Spleen (tissue), 11 donors: ENCODE measurements at regions not wholly inside any gene's neighbourhood (a gene's known extent, or its start where the extent isn't known, plus 50 kb on each side); places are given as distances from the start of the nearest gene placed in this dataset.
A peak's percentile ranks its signal among the peaks of the same experiment; 100 is the strongest.

Experiments
- DNase-seq: peaks from one replicate; pipeline ENCODE4 v3.0.0-alpha.2; 2020
- H3K27ac ChIP-seq, 8 donors: fragments of 200-600 bp; sonication (generic) in 7 of 8; 1 replicate in 4 of 8; 2 replicates in 4 of 8; pipeline versions ENCODE4 v1.5.0 to v1.8.0; 2016 to 2021; ENCODE audit warnings: inconsistent platforms in 4 of 8, mild to moderate bottlenecking in 4 of 8, moderate library complexity in 1 of 8
- H3K27me3 ChIP-seq, 7 donors: fragments of 200-600 bp; sonication (generic) in 6 of 7; replicated peaks in 1 of 7; 1 replicate in 4 of 7; 2 replicates in 3 of 7; pipeline versions ENCODE4 v1.5.0 to v1.8.0; 2016 to 2021; ENCODE audit warnings: inconsistent platforms in 3 of 7, mild to moderate bottlenecking in 1 of 7
- H3K36me3 ChIP-seq, 6 donors: fragments of 200-600 bp; sonication (generic) in 5 of 6; 1 replicate in 4 of 6; 2 replicates in 2 of 6; pipeline versions ENCODE4 v1.5.0 to v1.8.0; 2016 to 2021; ENCODE audit warnings: inconsistent platforms in 2 of 6
- H3K4me1 ChIP-seq, 6 donors: fragments of 200-600 bp; sonication (generic) in 5 of 6; 1 replicate in 3 of 6; 2 replicates in 3 of 6; pipeline versions ENCODE4 v1.5.0 to v1.8.0; 2016 to 2021; ENCODE audit warnings: inconsistent platforms in 3 of 6
- H3K4me3 ChIP-seq, 8 donors: fragments of 200-600 bp; sonication (generic) in 7 of 8; 1 replicate in 4 of 8; 2 replicates in 4 of 8; pipeline versions ENCODE4 v1.5.0 to v1.8.0; 2016 to 2021; ENCODE audit warnings: inconsistent platforms in 4 of 8, mild to moderate bottlenecking in 4 of 8, moderate library complexity in 2 of 8
- H3K9me3 ChIP-seq, 8 donors: fragments of 200-600 bp; sonication (generic) in 7 of 8; 1 replicate in 4 of 8; 2 replicates in 4 of 8; pipeline versions ENCODE4 v1.5.0 to v1.8.0; 2016 to 2021; ENCODE audit warnings: inconsistent platforms in 4 of 8
- CTCF ChIP-seq, 11 experiments: fragments of 200-600 bp in 7 of 11; fragments of 450-650 bp in 4 of 11; sonication (generic) in 4 of 11; IDR thresholded peaks in 8 of 11; conservative IDR thresholded peaks in 3 of 11; 1 replicate in 7 of 11; 2 replicates in 4 of 11; pipeline versions ENCODE4 v1.4.0 to v1.8.0; 2016 to 2021; ENCODE audit warnings: antibody characterized with exemption in 11 of 11, inconsistent platforms in 4 of 11, mild to moderate bottlenecking in 1 of 11
- POLR2A ChIP-seq, 3 donors: fragments of 450-650 bp; IDR thresholded peaks; one replicate each; pipeline ENCODE4 v1.5.1; 2017; ENCODE audit warnings: antibody characterized with exemption in 3 of 3, mild to moderate bottlenecking in 1 of 3
- POLR2AphosphoS5 ChIP-seq, 3 donors: sonication (generic); formaldehyde crosslinking; IDR thresholded peaks; one replicate each; pipeline ENCODE4 v1.5.1; 2017; ENCODE audit warnings: antibody characterized with exemption in 3 of 3
- WGBS, 5 donors: extraction: QIAGEN DNeasy Blood & Tissue Kit in 3 of 5; methylation state at CpG; one replicate each; pipeline versions ENCODE4 v1.1.5 to v1.1.7; 2013 to 2018; 5-methylcytosine and 5-hydroxymethylcytosine counted together
- intact Hi-C: fragments of 100-400 bp; cut with DNase I; formaldehyde crosslinking; loops from one replicate; pipeline ENCODE4 v1.15.0; 2023; ENCODE audit warnings: low total_unique reads
- donor health status: healthy with polysubstance abuse.
- donor health status: DM: no; HTN: no; CAD: no; lungs with moderate emphysema.
- donor health status: DM: no; HTN: no; CAD: no.
- donor health status: Bipolar disorder and iron deficiency.
- donor health status: healthy.
- donor health status: DM: no; HTN: no; CAD: no.
- donor health status: DM: yes; HTN: yes; CAD: no.

- Histone ChIP-seq H3K36me3 (peaks cover 4 to 96% (median 42%) of the 10 kb centered on the region in 6 donors), H3K4me1 (peaks cover 0 to 9% (median 0%) of the 10 kb centered on the region in 6 donors), H3K4me3 (no peak overlapping the region), H3K9me3 (no peaks in the 10 kb centered on the region), H3K27me3 (no peaks in the 10 kb centered on the region), H3K27ac (peak overlapping the region in 2 of 8 donors; percentile 22)
- 70 to 81% (median 75%) methylated on average over 6 of the region's 6 CpGs for WGBS, 5 donors
- TF ChIP-seq CTCF (IDR thresholded peaks at IDR 0.05 in 8 of 11, conservative IDR thresholded peaks at IDR 0.05 in 3 of 11) (no peak), POLR2AphosphoS5 (IDR thresholded peaks at IDR 0.05) (no peak), POLR2A (IDR thresholded peaks at IDR 0.05) (no peak)
- no peak for DNase-seq
- intact Hi-C loops, result loop anchor here (5.0 to 10.0 kb wide), 2 partner anchors 197 to 374 kb away; partner anchors contain the start of gene UTRN
Observed at GRCh38 chr6:144481527-144481926, 196.4 kb downstream of the UTRN start.

- H3K9me3 ChIP-seq, result no peaks in the 10 kb centered on the region
- intact Hi-C loops, result loop anchor here (2.0 to 10.0 kb wide), 3 partner anchors 73 to 375 kb away; partner anchors contain the start of gene UTRN
- H3K27me3 ChIP-seq, result no peaks in the 10 kb centered on the region
- peaks cover 4 to 96% (median 43%) of the 10 kb centered on the region in 6 donors for H3K36me3 ChIP-seq
- peak overlapping the region in 1 of 8 donors; percentile 22 for H3K27ac ChIP-seq
- WGBS, 5 donors, result 3 to 11% (median 8%) methylated on average over 4 of the region's 4 CpGs
- no peak overlapping the region for H3K4me3 ChIP-seq
- TF ChIP-seq POLR2A (IDR thresholded peaks at IDR 0.05), result no peak
- peak in 1 of 3 donors; percentile 53 for TF ChIP-seq POLR2AphosphoS5 (IDR thresholded peaks at IDR 0.05)
- TF ChIP-seq CTCF (IDR thresholded peaks at IDR 0.05 in 8 of 11, conservative IDR thresholded peaks at IDR 0.05 in 3 of 11), result peak; percentile 54 to 77 (median 69)
- peaks cover 0 to 9% (median 0%) of the 10 kb centered on the region in 6 donors for H3K4me1 ChIP-seq
- DNase-seq, result peak; percentile 87
Observed at GRCh38 chr6:144482142-144482541, 197.0 kb downstream of the UTRN start.

GRCh38 chr6:144485531-144485930 lies 200.4 kb downstream of the UTRN start:
- no peak overlapping the region for H3K4me3 ChIP-seq
- H3K4me1 ChIP-seq, result peaks cover 0 to 9% (median 0%) of the 10 kb centered on the region in 6 donors
- no peak overlapping the region for H3K27ac ChIP-seq
- no peaks in the 10 kb centered on the region for H3K9me3 ChIP-seq
- H3K36me3 ChIP-seq, result peaks cover 4 to 96% (median 58%) of the 10 kb centered on the region in 6 donors
- intact Hi-C loops, result loop anchor here (10.0 kb wide), 1 partner anchor 201 kb away; the partner anchor contains the start of gene UTRN
- no peaks in the 10 kb centered on the region for H3K27me3 ChIP-seq
- no peak for TF ChIP-seq CTCF (IDR thresholded peaks at IDR 0.05 in 8 of 11, conservative IDR thresholded peaks at IDR 0.05 in 3 of 11)
- no peak for TF ChIP-seq POLR2AphosphoS5 (IDR thresholded peaks at IDR 0.05)
- TF ChIP-seq POLR2A (IDR thresholded peaks at IDR 0.05), result no peak
- DNase-seq, result no peak
- WGBS, 5 donors, result 93 to 97% (median 96%) methylated on average over 4 of the region's 4 CpGs

GRCh38 chr6:144488590-144488989 lies 203.5 kb downstream of the UTRN start:
- H3K36me3 ChIP-seq, result peaks cover 12 to 100% (median 87%) of the 10 kb centered on the region in 6 donors
- no peak overlapping the region for H3K4me3 ChIP-seq
- intact Hi-C loops, result loop anchor here (10.0 kb wide), 1 partner anchor 204 kb away; the partner anchor contains the start of gene UTRN
- no peaks in the 10 kb centered on the region for H3K4me1 ChIP-seq
- WGBS, 5 donors, result 90 to 94% (median 93%) methylated on average over 3 of the region's 3 CpGs
- H3K27ac ChIP-seq, result no peak overlapping the region
- H3K27me3 ChIP-seq, result no peaks in the 10 kb centered on the region
- TF ChIP-seq POLR2A (IDR thresholded peaks at IDR 0.05), result no peak
- no peak for TF ChIP-seq CTCF (IDR thresholded peaks at IDR 0.05 in 8 of 11, conservative IDR thresholded peaks at IDR 0.05 in 3 of 11)
- TF ChIP-seq POLR2AphosphoS5 (IDR thresholded peaks at IDR 0.05), result no peak
- no peak for DNase-seq
- no peaks in the 10 kb centered on the region for H3K9me3 ChIP-seq
